AG20443 (cell line): ENCODE measurements at regions not wholly inside any gene's neighbourhood (a gene's known extent, or its start where the extent isn't known, plus 50 kb on each side); places are given as distances from the start of the nearest gene placed in this dataset.

Source experiments
- DNase-seq: peaks from one replicate; pipeline ENCODE4 v3.0.0; 2012; ENCODE audit warnings: low spot score, mixed read lengths

DNA sequence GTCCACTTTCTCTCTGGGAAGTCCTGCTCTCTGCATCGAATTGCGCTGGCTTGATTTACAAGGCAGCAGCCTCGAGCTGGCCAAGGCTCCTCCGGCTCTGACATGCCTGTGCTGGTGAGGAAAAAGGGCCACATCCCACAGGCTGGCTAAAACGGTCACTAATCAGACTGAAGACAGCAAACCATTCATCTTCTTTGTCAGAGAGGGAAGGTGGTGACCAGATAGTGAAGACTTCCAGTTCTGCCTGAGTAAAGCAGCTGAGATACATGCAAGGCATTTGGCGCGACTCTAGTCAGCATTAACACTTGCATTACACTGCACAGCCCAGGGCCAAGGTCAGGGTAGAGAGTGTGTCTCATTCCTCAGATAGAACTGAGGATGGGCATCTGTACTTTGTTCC is 203.2 kb upstream of the MAP3K7 start:
- peak; percentile 26 for DNase-seq

DNA sequence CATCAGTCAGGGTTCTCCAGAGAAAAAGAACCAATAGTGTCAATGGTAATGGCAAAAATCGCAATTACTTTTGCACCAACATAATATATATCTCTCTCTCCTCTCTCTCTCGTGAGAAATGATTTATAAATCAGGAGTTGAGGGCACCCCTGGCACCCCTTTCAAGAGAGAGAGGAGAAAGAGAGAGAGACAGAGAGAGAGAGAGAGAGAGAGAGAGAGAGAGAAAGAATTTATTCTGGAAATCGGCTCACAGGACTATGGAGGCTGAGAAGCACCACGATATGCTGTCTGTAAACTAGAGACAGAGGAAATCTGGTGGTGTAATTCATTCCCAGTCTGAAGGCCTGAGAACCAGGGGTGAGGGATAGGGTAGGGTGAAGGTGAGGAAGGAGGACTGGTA is 201.9 kb upstream of the MAP3K7 start:
- DNase-seq: no peak

DNA sequence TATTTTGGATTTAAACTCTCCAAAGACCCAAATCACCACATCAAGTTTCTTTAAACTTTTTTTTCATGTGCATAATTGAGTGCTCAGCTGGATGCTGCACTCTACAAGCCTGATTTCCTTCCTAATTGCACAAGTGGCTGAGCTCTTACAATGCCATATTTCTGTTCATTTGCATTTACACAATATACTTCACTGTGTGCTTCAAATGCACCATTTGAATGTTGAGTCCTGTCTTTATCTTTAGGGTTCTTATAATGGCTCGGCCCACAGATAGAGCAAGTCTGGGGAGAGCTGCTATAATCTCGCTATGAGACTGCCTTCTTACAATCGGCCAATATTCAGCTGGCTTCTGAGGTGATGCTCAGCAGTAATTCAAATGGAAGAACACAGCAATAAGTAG is 200.6 kb upstream of the MAP3K7 start:
- DNase-seq: no peak

DNA sequence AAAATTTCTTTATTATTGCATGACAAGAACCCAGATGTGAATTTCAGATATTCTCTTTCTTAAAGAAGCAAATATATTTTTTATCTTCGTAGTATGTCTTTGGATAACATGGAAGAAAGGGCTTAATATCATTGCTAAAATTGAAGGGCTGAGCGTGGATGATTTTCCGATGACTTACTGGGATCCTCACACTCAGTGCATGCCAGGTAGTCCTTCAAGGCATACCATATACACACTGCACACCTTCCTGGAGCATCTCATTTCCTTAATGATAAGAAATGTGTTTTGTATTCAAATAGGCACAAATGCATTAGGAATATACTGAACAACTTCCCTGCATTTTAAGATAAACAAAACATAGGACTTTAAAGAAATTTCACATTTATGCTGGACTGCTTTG is 193.9 kb upstream of the MAP3K7 start:
- DNase-seq: no peak

DNA sequence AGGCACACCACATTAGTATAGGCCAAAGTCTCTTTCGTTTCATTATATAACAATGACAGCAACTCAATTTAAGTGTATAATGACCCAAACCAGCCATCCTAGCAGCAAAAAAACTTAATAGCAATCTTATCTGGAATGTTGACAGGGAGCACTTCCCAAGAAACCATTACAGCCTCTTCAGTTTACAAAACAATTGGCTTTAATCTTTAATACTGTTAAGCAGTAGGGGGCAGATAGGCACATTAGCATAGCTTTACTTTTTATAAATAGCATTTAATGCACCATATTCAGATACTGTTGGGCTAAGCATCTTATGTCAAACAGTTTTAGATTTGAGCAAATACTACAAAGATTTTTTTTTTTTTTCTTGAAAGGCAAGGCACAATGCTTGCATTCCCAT is 193.3 kb upstream of the MAP3K7 start:
- no peak for DNase-seq

DNA sequence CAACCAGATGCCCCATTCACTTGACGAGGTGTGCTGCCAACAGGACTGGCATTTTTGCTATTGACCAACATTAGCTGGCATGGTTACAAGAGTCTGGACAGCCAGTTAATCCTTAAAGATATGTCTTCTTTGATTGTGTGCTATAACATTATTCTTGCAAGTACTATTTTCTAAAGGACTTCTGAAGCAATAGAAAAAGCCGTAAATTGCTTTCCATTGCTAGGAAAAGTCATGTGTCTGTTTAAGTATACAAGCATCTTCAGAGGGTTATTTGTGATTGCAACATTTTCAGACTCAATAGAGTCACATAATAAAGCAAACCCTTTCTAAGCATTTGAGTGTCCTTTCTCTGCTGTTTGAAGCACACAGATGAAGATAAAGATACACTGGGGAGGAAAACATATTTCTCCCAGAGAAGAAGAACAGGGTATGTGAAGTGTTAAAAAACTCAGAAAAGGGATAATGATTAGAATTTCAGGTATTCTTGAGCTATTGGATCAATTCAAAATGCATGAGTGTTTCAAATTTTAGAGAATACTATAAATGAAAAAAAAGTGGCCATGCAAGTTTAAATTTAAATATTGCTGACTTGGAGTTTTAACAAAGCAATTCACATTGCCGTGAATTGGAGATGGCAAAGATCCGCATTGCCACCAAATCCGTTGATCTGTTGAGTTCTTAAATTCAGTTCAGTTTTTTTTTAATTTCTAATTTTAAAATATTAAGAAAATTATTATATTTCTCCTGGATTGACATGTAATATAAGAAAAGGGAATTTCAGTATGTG is 191.7 kb upstream of the MAP3K7 start:
- DNase-seq: no peak

DNA sequence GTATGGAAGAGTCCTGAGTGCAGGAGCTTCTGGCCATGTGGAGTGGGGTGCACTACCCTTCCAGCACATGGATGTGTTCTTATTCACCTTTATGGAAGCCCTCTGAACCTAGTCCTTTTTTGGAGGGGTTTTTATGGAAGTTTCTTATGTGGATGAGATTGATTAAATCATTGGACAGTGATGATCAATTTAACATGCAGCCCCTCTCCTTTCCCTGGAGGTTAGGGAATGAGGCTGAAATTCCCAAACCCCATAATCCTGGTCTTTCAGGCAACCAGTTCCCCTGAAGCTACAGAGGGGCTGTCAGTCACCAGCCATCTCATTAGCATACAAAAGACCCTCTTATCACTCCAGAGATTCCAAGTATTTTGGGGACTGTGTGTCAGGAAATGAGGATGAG is 183.9 kb upstream of the MAP3K7 start:
- DNase-seq: no peak

DNA sequence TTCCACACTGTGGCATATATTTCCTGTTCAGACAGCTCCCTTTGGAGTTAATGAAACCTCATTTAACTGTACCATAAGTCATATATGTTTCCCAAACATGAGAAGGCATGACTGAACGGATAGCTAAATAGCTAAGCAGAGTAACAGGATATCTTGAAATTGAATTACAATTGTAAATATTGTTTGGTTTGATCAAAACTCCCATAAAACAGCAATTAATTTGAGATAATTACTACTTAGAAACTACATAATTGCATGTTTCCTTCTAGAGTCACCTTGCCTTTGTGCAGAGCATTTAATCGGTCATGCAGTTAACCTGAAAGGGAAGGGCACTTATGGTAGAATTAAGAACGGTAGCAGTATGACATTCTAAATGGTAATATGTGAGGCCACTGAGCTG is 179.0 kb upstream of the MAP3K7 start:
- no peak for DNase-seq

DNA sequence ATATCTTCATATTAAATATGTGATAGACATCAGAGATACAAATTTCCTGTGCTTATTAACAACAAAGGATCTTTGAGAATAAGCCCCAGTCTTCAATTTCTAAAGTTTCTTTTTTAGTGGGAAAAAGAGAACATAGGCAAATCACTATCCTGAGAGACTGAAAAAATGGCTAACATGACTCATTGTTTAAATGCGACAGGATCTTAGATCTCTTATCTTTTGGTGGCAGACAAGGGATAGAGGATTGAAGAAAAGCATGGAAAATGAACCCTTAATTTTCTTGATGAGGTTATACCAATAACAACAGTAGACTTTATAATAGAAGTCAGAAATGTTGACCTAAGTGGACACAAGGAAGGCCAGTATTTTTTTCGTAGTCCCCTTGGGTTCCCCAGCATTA is 178.6 kb upstream of the MAP3K7 start:
- DNase-seq: no peak

DNA sequence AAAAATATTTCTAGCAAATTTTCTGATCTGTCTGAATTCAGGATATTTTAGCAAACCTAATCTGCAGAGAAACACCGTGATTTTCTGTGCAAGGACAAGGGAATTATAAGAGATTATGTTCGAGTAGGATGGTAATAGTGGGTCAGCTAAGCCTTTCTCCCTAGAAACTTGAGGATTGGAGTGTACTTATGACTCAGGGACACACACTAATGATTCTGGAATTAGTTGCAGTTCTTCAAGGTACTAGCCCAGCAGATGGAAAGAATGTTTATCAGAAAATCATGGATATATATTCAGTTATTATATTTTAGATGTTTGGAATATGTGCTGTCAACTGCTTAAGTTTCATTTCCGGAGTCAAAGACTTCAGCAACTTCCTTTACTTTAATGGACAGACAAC is 177.1 kb upstream of the MAP3K7 start:
- no peak for DNase-seq

DNA sequence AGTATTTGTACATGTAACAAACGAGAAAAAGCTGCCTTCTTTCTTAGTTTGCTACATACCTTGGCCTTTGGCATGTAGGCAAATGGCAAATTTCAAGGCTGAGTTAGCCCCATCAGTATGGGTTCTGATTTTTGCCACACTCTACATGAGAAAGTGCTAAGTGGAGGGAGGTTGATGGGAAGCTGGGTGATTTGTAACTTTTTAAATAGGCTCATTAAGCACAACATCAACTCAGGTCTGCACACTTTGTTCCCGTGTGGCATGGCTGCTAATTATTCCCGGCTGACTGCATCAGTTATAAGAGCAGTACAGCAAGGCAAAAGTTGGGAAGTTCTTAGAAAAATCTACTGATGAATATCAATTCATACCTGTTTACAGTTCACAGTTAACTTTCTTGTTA is 172.8 kb upstream of the MAP3K7 start:
- no peak for DNase-seq

DNA sequence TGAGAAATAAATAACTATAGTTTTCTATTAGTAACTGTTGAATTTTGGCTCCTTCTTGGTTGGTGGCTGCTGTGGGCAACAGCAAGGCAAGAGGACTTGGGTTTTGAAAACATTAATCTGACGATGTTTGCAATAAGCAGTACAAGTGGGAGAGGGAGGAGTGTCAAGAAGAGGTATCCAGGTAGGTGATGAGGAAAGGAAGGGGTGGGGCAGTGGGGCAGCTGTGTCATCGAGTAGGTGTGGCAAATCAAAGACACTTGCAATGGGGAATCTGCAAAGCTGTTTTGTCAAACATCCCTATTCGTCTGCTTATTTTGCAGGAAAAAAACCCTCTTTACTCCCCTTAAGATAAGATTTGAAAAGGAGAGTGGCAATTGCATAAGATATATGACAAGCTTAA is 171.9 kb upstream of the MAP3K7 start:
- no peak for DNase-seq

DNA sequence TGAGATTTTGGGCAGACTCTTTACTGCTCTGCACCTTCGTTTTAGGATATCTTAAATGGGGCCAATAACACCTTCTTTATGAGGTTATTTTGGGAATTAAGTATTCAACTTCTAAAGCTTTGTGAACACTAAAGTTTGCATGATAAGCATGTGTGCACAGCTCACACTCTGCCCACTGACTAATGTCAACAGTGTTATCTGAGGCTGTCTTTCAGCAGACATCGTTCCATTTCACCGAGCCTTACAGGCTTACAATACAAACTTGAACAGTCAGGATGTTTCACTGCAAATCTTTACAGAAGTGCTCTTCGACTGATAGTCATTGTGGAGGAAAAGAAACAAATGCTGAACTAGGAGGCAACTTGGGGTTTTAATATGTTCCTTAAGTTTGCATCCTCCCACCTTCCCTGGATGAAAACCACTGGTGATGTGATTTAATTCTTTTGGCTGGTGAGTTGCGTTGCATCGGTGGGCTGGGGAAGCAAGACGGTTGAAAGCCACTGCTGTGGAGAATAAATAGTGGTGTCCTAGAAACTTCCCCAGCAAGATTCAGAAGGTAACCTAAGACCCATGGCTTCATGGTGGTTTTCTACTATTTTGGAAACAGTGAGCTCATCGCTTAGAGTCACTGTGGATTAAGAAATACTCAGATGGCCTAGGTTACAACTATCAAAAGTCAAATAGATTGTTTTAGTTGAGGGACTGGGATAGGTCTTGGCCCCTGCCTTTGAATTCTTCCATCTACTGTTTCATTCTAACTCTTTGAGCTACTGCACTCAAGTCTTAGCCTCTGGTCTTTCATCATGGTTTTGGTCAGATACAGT is 167.2 kb upstream of the MAP3K7 start:
- no peak for DNase-seq

DNA sequence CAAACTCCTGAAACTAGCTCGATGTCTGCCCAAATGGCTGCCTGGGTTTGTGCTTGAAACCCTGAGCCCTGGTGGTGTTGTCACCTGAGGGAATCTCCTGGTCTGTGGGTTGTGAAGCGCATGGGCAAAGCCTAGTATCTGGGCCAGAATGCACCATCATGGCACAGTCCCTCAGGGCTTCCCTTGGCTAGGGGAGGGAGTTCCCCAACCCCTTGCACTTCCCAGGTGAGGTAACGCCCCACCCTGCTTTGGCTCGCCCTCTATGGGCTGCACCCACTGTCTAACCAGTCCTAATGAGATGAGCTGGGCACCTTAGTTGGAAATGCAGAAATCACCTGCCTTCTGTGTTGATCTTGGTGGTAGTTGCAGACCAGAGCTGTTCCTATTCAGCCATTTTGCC is 152.9 kb upstream of the MAP3K7 start:
- no peak for DNase-seq

DNA sequence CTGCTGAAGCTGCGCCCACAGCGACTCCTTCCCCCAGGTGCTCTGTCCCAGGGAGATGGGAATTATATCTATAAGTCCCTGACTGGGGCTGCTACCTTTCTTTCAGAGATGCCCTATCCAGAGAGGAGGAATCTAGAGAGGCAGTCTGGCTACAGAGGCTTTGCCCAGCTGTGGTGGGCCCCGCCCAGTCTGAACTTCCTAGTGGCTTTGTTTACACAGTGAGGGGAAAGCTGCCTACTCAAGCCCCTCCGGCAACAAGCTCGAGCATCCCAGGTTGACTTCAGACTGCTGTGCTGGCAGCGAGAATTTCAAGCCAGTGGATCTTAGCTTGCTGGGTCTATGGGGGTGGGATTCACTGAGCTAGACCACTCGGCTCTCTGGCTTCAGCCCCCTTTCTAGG is 152.5 kb upstream of the MAP3K7 start:
- no peak for DNase-seq

DNA sequence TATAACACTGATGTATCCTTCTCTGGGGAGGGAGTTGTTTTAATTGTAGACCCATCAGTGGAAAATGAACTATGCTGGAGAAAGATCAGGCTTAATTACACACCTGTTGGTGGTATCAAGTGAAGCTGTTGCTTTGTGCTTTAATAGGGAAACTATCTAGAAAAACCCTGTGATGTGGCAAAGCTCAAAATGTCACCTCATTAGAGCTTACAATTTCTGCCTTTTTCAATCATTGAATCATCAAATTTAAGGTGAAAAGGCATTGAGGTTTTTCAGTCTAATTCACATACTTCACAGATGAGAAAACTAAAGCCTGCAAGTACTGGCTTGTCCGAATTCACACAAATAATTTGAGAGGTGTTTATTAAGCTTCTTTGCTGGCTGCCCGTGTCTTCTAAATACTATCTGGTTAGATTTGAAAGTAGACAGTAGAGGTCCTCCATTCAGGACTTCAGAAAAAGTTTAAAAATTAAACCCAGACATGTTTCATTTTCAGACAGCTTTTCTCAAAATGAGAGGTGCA is 143.3 kb upstream of the MAP3K7 start:
- no peak for DNase-seq

DNA sequence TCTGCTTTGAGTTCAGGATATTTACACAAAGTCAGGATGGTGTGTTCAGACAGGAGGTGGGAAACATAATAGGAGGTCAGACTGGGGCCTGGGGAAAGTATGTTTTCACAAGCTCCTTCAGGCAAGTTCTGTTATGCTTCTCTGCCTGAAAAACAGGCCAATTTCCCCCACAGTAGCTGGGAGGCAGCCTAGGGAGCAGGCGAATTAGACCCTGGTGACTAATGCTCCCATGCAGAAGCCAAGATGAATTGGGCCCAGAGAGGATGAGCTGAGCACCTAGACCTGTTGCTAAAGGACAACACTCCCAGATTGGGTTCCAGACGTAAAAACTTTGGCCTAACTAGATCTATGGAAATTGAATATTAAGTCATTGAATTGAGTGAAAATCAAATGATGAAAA is 142.2 kb upstream of the MAP3K7 start:
- no peak for DNase-seq

DNA sequence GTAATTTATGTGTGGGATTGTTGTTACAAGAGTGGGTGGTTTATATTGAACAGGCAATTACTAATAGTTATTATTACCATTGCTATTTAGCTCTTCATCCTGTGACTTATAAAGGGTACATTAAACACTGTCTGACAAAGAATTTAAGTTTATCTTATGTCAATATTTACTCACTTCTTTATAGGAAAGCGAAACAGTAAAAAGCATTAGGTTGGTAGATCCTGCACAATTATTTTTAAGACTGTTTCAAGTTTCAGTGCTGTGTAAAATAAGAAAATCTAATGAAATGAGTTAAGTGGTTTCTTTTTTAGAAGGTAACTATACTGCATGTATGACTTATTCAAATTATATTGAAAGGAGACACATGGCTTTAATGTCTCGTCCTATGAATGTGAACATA is 135.8 kb upstream of the MAP3K7 start:
- DNase-seq: no peak

DNA sequence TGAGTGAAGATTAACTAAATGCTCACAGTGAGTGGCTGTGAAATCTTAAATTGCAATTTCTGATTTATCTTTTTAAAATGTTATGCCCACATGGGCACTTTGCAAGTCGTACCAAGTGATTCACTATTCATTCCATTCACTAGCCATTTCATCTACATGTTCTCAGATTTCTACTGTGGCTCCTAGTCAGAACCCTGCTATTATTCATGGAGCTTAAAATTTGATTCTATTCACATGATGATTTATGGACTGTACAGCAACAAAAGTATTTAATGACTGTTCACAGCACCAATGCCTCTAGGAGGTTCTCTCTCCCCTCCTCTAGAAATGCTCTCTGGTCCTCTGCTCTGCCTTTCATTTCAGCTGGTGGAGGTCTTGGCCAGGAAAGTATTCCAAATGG is 133.5 kb upstream of the MAP3K7 start:
- DNase-seq: no peak

DNA sequence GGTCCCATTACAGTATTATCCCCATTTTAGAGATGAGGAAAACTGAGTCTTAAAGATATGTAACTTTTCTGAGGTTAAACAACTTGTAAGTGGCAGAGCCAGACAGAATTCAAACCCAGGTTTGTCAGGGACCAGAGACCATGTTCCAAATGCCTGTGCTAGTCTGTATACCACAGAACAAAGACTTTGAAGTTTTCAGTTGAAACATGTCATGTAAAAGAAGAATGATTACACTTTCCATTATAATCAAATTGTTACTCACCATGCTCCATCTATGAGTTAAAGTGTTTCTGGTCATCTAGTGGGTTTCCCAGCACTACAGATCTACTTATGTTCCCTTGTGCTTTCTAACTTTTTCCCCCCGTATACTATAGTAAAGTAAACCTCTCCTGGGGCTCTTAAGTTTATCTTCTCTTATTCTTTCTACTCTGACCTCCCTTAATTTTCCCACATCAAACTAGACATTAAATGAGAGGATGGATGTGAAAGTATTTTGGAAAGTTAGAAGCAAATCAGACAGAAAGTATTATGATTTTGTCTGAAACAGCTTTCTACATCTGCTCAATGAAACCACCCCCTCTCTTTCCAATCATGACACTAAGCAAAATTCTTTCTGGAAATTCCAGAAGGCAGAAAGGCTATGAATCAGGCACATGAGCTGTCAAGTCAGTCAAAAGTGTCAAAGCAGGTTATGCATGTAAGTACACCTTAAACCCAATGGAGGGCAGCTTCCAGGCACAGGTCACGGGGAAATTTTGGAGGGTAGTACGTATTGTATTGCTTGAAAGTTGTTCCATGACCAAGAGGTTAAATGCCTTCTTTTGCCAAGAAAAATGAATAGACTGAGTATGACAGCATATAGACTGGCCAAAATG is 132.7 kb upstream of the MAP3K7 start:
- no peak for DNase-seq

DNA sequence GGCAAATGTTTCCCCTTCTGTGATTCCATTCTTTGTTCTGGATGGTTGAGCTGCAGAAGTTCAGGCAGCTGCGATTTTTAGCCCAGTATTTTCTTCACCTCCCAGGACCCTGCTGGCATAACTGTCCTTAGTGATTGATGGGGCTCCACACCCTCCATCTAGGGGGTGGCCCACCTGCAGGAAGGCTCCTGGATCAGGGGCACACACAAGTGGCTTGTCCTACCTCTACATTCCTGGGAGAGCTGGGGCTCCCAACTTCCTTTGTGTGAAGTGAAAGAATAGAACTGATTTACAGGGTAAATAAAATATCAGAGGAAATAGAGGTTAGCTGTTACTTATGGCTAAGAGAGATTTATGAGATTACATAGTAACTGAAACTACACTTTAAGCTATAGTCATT is 129.5 kb upstream of the MAP3K7 start:
- no peak for DNase-seq

DNA sequence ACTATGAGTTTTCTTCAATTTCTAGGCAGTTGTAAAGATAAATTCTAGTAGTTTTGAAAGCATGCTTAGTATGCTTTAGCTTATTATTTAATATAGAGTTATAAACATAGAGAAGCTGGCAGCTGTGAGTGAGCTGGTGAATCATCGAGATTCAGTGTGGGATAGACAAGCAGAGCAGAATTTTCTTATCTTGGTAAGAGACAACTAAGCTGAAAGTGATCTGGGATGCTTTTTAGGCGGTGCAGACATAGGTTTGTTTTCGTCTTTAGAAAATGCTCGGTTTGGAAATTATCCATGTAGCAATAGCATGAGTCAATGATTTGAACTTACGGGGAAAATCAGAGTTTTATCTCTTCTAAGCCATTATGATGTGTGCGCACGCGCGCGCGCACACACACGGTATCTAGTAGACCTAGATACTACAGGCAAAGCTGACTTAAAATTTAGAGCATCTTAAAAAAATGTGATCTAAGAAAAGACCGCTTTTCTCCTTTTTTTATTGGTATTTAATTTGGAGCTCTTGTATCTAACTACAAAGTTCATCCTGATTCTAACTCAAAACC is 128.3 kb upstream of the MAP3K7 start:
- no peak for DNase-seq
